HEK293 (cell line): ENCODE measurements at regions not wholly inside any gene's neighbourhood (a gene's known extent, or its start where the extent isn't known, plus 50 kb on each side); places are given as distances from the start of the nearest gene placed in this dataset.
"Not testable (repeated sequence)": the region's sequence is repeated elsewhere in the genome, so short reads cannot be mapped to it uniquely, and the experiment has no call there.

ENCODE experiments used
- CTCF ChIA-PET: fragments of 350-600 bp; formaldehyde crosslinking; extraction: SDS; loops from one replicate; lab custom pipeline; 2021; ENCODE audit warnings: antibody characterized with exemption; lab: Yijun Ruan, JAX
- POLR2A ChIA-PET: fragments of 300-600 bp; formaldehyde crosslinking; extraction: SDS; loops from one replicate; lab custom pipeline; 2020; ENCODE audit warnings: antibody characterized with exemption, inconsistent platforms; lab: Yijun Ruan, JAX
- H3K27ac ChIP-seq: fragments of 200-500 bp; sonication (Bioruptor generic); 2 replicates; pipeline ENCODE4 v1.5.1; 2014; ENCODE audit warnings: low read depth, low read length, control low read depth, inconsistent platforms; ENCODE audit errors: extremely low read depth
- H3K36me3 ChIP-seq, 2 experiments: fragments of 200-500 bp in 1 of 2; sonication (Bioruptor generic) in 1 of 2; 1 replicate in 1 of 2; 2 replicates in 1 of 2; pipeline ENCODE4 v1.5.1; 2014 to 2017; ENCODE audit warnings: inconsistent platforms in 2 of 2, low read length in 2 of 2; ENCODE audit not compliant: control insufficient read depth in 2 of 2, insufficient read depth in 1 of 2
- H3K4me1 ChIP-seq: fragments of 200-500 bp; sonication (Bioruptor generic); 2 replicates; pipeline ENCODE4 v1.5.1; 2014; ENCODE audit warnings: mild to moderate bottlenecking, low read length, inconsistent platforms; ENCODE audit not compliant: control insufficient read depth, insufficient read depth
- H3K4me3 ChIP-seq: 2 replicates; pipeline ENCODE4 v1.5.1; 2011; ENCODE audit warnings: low read depth, mild to moderate bottlenecking, control low read depth, low read length, moderate library complexity
- H3K9me3 ChIP-seq: fragments of 200-500 bp; sonication (Bioruptor generic); 2 replicates; pipeline ENCODE4 v1.5.1; 2014; ENCODE audit warnings: low read depth, low read length, inconsistent platforms; ENCODE audit not compliant: control insufficient read depth, insufficient read depth
- BCL11A ChIP-seq: fragments of 450-650 bp; formaldehyde crosslinking; IDR thresholded peaks from 2 replicates; pipeline ENCODE4 v1.5.1; 2016; ENCODE audit warnings: low read depth, missing biosample characterization, missing genetic modification characterization
- EGR2 ChIP-seq: fragments of 450-650 bp; formaldehyde crosslinking; IDR thresholded peaks from 2 replicates; pipeline ENCODE4 v1.5.1; 2016; ENCODE audit warnings: low read depth, missing biosample characterization, missing genetic modification characterization
- KLF9 ChIP-seq: fragments of 450-650 bp; formaldehyde crosslinking; IDR thresholded peaks from 2 replicates; pipeline ENCODE4 v1.5.1; 2016; ENCODE audit warnings: missing biosample characterization, missing genetic modification characterization, low read depth
- MZF1 ChIP-seq: fragments of 450-650 bp; formaldehyde crosslinking; IDR thresholded peaks from 2 replicates; pipeline ENCODE4 v1.5.1; 2017; ENCODE audit warnings: missing biosample characterization, missing genetic modification characterization, borderline replicate concordance
- SALL2 ChIP-seq: fragments of 450-650 bp; formaldehyde crosslinking; IDR thresholded peaks from 2 replicates; pipeline ENCODE4 v1.5.0; 2017; ENCODE audit warnings: missing biosample characterization, mild to moderate bottlenecking, missing genetic modification characterization, borderline replicate concordance
- SETDB1 ChIP-seq: IDR thresholded peaks from one replicate; pipeline ENCODE4 v1.6.1; 2017; ENCODE audit warnings: mild to moderate bottlenecking, low read length, moderate library complexity, mixed read lengths; ENCODE audit not compliant: insufficient read length
- ZNF121 ChIP-seq: fragments of 450-650 bp; formaldehyde crosslinking; IDR thresholded peaks from 2 replicates; pipeline ENCODE4 v1.5.1; 2016; ENCODE audit warnings: missing biosample characterization, missing genetic modification characterization
- ZNF175 ChIP-seq: fragments of 450-650 bp; formaldehyde crosslinking; IDR thresholded peaks from 2 replicates; pipeline ENCODE4 v1.5.1; 2016; ENCODE audit warnings: missing biosample characterization, missing genetic modification characterization
- ZNF274 ChIP-seq, 2 experiments: fragments of 200-500 bp in 1 of 2; fragments of 450-650 bp in 1 of 2; sonication (Bioruptor generic) in 1 of 2; formaldehyde crosslinking in 1 of 2; IDR thresholded peaks; 2 replicates each; pipeline versions ENCODE4 v1.5.1 to v1.6.1; 2014 to 2016; ENCODE audit warnings: borderline replicate concordance in 1 of 2, inconsistent platforms in 1 of 2, low read length in 1 of 2, missing biosample characterization in 1 of 2, missing genetic modification characterization in 1 of 2
- ZNF37A ChIP-seq: fragments of 450-650 bp; IDR thresholded peaks from 2 replicates; pipeline ENCODE4 v1.5.1; 2018; ENCODE audit warnings: missing biosample characterization, missing genetic modification characterization
- ZNF510 ChIP-seq: fragments of 450-650 bp; formaldehyde crosslinking; IDR thresholded peaks from 2 replicates; pipeline ENCODE4 v1.5.1; 2018; ENCODE audit warnings: mild to moderate bottlenecking, missing genetic modification characterization, missing biosample characterization; ENCODE audit not compliant: insufficient replicate concordance
- TF ChIP-seq, protein P1 (sequence below): fragments of 450-650 bp; formaldehyde crosslinking; IDR thresholded peaks from 2 replicates; pipeline ENCODE4 v1.5.1; 2016; ENCODE audit warnings: missing biosample characterization, missing genetic modification characterization
- TF ChIP-seq, protein P2 (sequence below): fragments of 450-650 bp; IDR thresholded peaks from 2 replicates; pipeline ENCODE4 v1.5.1; 2018; ENCODE audit warnings: missing biosample characterization, mild to moderate bottlenecking, missing genetic modification characterization
- TF ChIP-seq, protein P3 (sequence below): fragments of 450-650 bp; formaldehyde crosslinking; IDR thresholded peaks from 2 replicates; pipeline ENCODE4 v1.5.1; 2017; ENCODE audit warnings: missing biosample characterization, missing genetic modification characterization

DNA sequence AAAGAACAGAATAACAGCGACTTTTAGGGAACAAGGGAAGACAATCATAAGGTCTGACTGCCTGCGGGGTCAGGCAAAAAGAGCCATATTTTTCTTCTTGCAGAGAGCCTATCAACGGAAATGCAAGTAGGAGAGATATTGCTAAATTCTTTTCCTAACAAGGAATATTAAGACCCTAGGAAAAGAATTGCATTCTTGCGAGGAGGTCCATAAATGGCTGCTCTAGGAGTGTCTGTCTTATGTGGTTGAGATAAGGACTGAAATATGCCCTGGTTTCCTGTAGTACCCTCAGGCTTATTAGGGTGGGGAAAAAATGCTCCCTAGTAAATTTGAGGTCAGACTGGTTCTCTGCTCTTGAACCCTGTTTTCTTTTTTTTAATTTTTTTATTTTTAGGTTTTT, 81.7 kb downstream of the VCAM1 start:
- POLR2A ChIA-PET, CTCF ChIA-PET, H3K36me3 ChIP-seq, H3K4me1 ChIP-seq, H3K27ac ChIP-seq, H3K9me3 ChIP-seq, H3K4me3 ChIP-seq: not testable (repeated sequence)
- peak; percentile 50 for TF ChIP-seq SETDB1

DNA sequence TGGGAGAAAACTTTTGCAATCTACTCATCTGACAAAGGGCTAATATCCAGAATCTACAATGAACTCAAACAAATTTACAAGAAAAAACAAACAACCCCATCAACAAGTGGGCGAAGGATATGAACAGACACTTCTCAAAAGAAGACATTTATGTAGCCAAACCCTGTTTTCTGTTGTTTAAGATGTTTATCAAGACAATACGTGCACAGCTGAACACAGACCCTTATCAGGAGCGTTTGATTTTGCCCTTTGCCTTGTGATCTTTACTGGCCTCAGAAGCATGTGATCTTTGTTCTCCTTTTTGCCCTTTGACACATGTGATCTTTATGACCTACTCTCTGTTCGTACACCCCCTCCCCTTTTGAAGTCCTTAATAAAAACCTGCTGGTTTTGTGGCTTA, 83.7 kb downstream of the VCAM1 start:
- H3K9me3 ChIP-seq, H3K4me1 ChIP-seq, H3K27ac ChIP-seq, POLR2A ChIA-PET, H3K36me3 ChIP-seq, CTCF ChIA-PET, H3K4me3 ChIP-seq: not testable (repeated sequence)

DNA sequence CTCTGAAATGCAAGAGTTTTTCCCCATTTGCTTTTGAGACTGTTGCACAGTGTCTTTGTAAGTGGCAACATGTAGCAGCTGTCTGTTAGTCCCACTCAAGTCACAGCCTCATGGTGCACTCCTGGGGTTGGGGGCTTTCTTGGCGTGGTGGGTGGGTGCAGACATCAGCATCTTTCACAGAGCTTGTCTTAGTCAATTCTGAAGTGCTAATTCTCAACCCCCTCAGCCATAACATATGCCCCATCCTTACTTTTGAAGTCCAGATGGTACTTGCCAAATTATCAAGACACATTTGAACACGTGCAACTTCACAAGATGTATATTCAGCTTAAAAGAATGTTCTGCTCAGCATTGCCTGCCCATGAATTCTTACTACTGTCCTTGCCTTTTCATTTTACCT, 87.1 kb downstream of the VCAM1 start:
- H3K36me3 ChIP-seq = no peaks in the 10 kb centered on the region
- no peak overlapping the region for H3K4me3 ChIP-seq
- no peaks in the 10 kb centered on the region for H3K4me1 ChIP-seq
- TF ChIP-seq EGR2 (tag by site-specific recombination) = no peak
- TF ChIP-seq, protein P1, sequence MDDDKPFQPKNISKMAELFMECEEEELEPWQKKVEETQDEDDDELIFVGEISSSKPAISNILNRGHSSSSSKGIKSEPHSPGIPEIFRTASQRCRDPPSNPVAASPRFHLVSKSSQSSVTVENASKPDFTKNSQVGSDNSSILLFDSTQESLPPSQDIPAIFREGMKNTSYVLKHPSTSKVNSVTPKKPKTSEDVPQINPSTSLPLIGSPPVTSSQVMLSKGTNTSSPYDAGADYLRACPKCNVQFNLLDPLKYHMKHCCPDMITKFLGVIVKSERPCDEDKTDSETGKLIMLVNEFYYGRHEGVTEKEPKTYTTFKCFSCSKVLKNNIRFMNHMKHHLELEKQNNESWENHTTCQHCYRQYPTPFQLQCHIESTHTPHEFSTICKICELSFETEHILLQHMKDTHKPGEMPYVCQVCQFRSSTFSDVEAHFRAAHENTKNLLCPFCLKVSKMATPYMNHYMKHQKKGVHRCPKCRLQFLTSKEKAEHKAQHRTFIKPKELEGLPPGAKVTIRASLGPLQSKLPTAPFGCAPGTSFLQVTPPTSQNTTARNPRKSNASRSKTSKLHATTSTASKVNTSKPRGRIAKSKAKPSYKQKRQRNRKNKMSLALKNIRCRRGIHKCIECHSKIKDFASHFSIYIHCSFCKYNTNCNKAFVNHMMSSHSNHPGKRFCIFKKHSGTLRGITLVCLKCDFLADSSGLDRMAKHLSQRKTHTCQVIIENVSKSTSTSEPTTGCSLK (tag by site-specific recombination) = no peak
- H3K9me3 ChIP-seq = no peaks in the 10 kb centered on the region
- H3K27ac ChIP-seq = no peak overlapping the region
- ChIA-PET POLR2A (no interaction called here), CTCF (no interaction called here)

DNA sequence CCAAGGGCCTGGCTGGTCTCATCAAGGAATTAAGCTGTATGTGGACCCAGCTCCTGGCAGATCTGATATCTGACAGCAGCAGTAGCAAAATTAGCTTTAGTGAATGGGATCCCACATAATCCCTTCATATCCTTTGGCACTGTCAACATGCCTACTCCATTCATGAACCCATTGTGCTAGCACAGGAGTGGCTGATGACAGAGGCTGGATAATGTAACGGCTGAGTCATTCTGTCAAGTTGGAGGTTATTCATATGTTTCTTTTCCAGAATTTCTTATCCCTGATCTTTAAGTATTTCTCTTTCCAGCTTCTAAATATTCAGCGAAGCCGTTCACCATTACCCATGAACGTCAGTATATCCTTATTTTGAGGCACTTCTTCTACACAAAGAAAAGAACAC, 84.3 kb downstream of the EXTL2 start:
- Histone ChIP-seq H3K27ac (no peak overlapping the region), H3K4me1 (no peaks in the 10 kb centered on the region), H3K4me3 (no peak overlapping the region), H3K9me3 (no peaks in the 10 kb centered on the region), H3K36me3 (no peaks in the 10 kb centered on the region)
- ChIA-PET POLR2A (no interaction called here), CTCF (interaction anchor here (1.0 to 1.9 kb wide), 2 partner anchors 10 to 19 kb away, joined by 3 to 9 read pairs; no protein-coding TSS in a partner anchor)
- TF ChIP-seq SALL2 (tag by site-specific recombination) (no peak), ZNF510 (tag by site-specific recombination) (no peak), ZNF37A (tag by site-specific recombination) (no peak), ZNF274 (IDR thresholded peaks at IDR 0.05; ENCODE audit: low read length) (no peak), ZNF274 (tag by site-specific recombination; IDR thresholded peaks at IDR 0.05; ENCODE audit: borderline replicate concordance) (no peak), BCL11A (tag by site-specific recombination) (no peak), ZNF121 (tag by site-specific recombination) (no peak), ZNF175 (tag by site-specific recombination) (no peak), KLF9 (tag by site-specific recombination) (no peak), MZF1 (tag by site-specific recombination) (no peak)
- TF ChIP-seq, protein P2, sequence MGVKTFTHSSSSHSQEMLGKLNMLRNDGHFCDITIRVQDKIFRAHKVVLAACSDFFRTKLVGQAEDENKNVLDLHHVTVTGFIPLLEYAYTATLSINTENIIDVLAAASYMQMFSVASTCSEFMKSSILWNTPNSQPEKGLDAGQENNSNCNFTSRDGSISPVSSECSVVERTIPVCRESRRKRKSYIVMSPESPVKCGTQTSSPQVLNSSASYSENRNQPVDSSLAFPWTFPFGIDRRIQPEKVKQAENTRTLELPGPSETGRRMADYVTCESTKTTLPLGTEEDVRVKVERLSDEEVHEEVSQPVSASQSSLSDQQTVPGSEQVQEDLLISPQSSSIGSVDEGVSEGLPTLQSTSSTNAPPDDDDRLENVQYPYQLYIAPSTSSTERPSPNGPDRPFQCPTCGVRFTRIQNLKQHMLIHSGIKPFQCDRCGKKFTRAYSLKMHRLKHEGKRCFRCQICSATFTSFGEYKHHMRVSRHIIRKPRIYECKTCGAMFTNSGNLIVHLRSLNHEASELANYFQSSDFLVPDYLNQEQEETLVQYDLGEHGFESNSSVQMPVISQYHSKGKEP (tag by site-specific recombination) = no peak
- TF ChIP-seq, protein P3, sequence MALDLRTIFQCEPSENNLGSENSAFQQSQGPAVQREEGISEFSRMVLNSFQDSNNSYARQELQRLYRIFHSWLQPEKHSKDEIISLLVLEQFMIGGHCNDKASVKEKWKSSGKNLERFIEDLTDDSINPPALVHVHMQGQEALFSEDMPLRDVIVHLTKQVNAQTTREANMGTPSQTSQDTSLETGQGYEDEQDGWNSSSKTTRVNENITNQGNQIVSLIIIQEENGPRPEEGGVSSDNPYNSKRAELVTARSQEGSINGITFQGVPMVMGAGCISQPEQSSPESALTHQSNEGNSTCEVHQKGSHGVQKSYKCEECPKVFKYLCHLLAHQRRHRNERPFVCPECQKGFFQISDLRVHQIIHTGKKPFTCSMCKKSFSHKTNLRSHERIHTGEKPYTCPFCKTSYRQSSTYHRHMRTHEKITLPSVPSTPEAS = no peak
